ENCODE measurements at regions not wholly inside any gene's neighbourhood (a gene's known extent, or its start where the extent isn't known, plus 50 kb on each side); places are given as distances from the start of the nearest gene placed in this dataset.
A peak's percentile ranks its signal among the peaks of the same experiment; 100 is the strongest.

DNA sequence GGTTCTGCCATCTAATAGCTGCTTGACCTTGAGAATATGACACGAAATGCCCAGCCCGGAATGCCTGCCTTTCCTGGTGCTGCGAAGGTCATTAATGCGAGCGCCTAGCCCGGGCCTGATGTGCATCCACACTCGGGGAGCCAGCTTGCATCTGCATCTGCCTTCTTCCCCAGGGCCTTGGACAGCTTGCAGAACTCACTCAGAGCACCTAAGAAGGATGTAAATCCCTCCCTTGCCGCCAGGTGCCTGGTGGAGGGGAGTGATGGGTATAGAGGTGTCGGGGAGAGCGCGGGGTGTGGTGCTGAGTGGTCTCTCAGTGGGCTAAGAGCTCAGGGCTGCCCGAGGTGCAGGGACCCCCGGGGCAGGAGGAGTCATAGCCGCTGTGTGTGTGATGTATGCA lies 127.2 kb downstream of the MRPL36 start:
- Histone ChIP-seq H3K4me3 (no peak overlapping the region), H3K36me3 (ENCODE audit: low read depth) (no peaks in the 10 kb centered on the region), H3K9ac (no peak overlapping the region), H3K9me3 (ENCODE audit: low read depth) (no peaks in the 10 kb centered on the region), H3K27me3 (replicated peaks; ENCODE audit: insufficient read depth) (peaks cover 28% of the 10 kb centered on the region), H3K79me2 (ENCODE audit: insufficient read depth) (no peaks in the 10 kb centered on the region), H4K20me1 (ENCODE audit: insufficient read depth) (no peaks in the 10 kb centered on the region), H3K9me2 (ENCODE audit: insufficient read depth) (no peaks in the 10 kb centered on the region), H3F3A (ENCODE audit: insufficient read depth) (peaks cover 7% of the 10 kb centered on the region; the same call in 1 of the 2 replicates), H3K4me1 (ENCODE audit: insufficient read depth) (no peaks in the 10 kb centered on the region), H3K4me2 (ENCODE audit: unreplicated experiment) (no peak overlapping the region), H2AFZ (no peak overlapping the region), H3K27ac (no peak overlapping the region)
- TF ChIP-seq EZH2phosphoT487 (IDR thresholded peaks at IDR 0.05; ENCODE audit: insufficient read depth, low read depth) (no peak), EZH2 (IDR thresholded peaks at IDR 0.05; ENCODE audit: insufficient read depth, poor library complexity, severe bottlenecking) (no peak)
- DNase-seq: no peak
- in situ Hi-C loops (cut with MboI): no loop called here
- WGBS, 2 experiments (ENCODE audit: low coverage in 1 of 2, low lambda C conversion rate in 2 of 2, missing lambda C conversion rate in 2 of 2): 57 to 59% methylated on average over 14 of the region's 14 CpGs

DNA sequence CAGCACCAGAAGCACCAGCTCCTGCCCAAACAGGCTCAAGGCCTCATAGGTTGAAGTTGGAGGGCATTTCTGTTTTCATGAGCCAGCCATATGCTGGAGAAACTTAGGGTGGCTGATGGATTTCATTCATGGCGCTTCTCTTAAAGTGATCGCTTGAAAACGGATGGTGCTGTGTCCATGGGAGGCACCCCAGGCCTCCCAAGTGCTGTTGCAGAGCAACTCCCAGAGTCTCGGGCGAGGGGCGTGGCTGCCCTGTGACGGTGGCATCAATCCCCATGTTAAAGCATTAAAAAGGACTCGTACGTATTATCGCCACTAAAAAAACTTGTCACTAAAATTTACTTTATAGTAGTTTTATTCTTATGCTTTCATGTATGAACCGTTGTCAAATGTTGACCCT lies 128.3 kb downstream of the MRPL36 start:
- Histone ChIP-seq H2AFZ (no peak overlapping the region), H3K27ac (no peak overlapping the region), H4K20me1 (ENCODE audit: insufficient read depth) (no peaks in the 10 kb centered on the region), H3K36me3 (ENCODE audit: low read depth) (no peaks in the 10 kb centered on the region), H3K9me3 (ENCODE audit: low read depth) (no peaks in the 10 kb centered on the region), H3K4me1 (ENCODE audit: insufficient read depth) (no peaks in the 10 kb centered on the region), H3K27me3 (replicated peaks; ENCODE audit: insufficient read depth) (peaks cover 34% of the 10 kb centered on the region), H3K79me2 (ENCODE audit: insufficient read depth) (no peaks in the 10 kb centered on the region), H3F3A (ENCODE audit: insufficient read depth) (peaks cover 7% of the 10 kb centered on the region; the same call in 1 of the 2 replicates), H3K4me3 (no peak overlapping the region), H3K4me2 (ENCODE audit: unreplicated experiment) (no peak overlapping the region), H3K9me2 (ENCODE audit: insufficient read depth) (no peaks in the 10 kb centered on the region), H3K9ac (no peak overlapping the region)
- in situ Hi-C loops (cut with MboI): no loop called here
- DNase-seq: no peak
- TF ChIP-seq EZH2phosphoT487 (IDR thresholded peaks at IDR 0.05; ENCODE audit: insufficient read depth, low read depth): no peak
- no peak for TF ChIP-seq EZH2 (IDR thresholded peaks at IDR 0.05; ENCODE audit: insufficient read depth, poor library complexity, severe bottlenecking)
- 82 to 88% methylated on average over 11 of the region's 11 CpGs for WGBS, 2 experiments (ENCODE audit: low coverage in 1 of 2, low lambda C conversion rate in 2 of 2, missing lambda C conversion rate in 2 of 2)

DNA sequence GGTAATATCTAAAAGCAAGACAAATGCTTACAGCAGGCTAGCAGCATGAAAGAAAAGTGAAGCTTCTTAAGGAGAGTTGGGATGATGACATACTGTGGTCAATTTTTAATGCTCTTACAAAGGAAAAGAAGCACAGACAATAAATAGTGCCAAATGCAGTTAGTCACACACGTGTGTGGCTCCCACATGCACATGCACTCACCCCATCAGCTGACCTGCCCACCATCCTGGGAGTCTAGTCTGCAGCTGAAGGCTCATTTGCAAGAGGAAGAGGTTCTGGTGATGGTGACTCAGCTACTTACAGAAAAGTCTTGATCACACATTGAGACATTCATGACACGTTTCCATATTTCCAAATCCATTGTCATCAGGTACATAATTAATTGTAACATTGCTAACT lies 129.3 kb downstream of the MRPL36 start:
- Histone ChIP-seq H3K9me2 (ENCODE audit: insufficient read depth) (no peaks in the 10 kb centered on the region), H3K4me3 (no peak overlapping the region), H3K27ac (no peak overlapping the region), H4K20me1 (ENCODE audit: insufficient read depth) (no peaks in the 10 kb centered on the region), H2AFZ (no peak overlapping the region), H3K4me2 (ENCODE audit: unreplicated experiment) (no peak overlapping the region), H3K4me1 (ENCODE audit: insufficient read depth) (no peaks in the 10 kb centered on the region), H3F3A (ENCODE audit: insufficient read depth) (peaks cover 7% of the 10 kb centered on the region; the same call in 1 of the 2 replicates), H3K36me3 (ENCODE audit: low read depth) (no peaks in the 10 kb centered on the region), H3K79me2 (ENCODE audit: insufficient read depth) (no peaks in the 10 kb centered on the region), H3K9ac (no peak overlapping the region), H3K27me3 (replicated peaks; ENCODE audit: insufficient read depth) (peaks cover 41% of the 10 kb centered on the region), H3K9me3 (ENCODE audit: low read depth) (no peaks in the 10 kb centered on the region)
- no peak for TF ChIP-seq EZH2phosphoT487 (IDR thresholded peaks at IDR 0.05; ENCODE audit: insufficient read depth, low read depth)
- no peak for TF ChIP-seq EZH2 (IDR thresholded peaks at IDR 0.05; ENCODE audit: insufficient read depth, poor library complexity, severe bottlenecking)
- 6 to 18% methylated on average over 2 of the region's 2 CpGs for WGBS, 2 experiments (ENCODE audit: low coverage in 1 of 2, low lambda C conversion rate in 2 of 2, missing lambda C conversion rate in 2 of 2)
- in situ Hi-C loops (cut with MboI): no loop called here
- DNase-seq: peak; percentile 68

DNA sequence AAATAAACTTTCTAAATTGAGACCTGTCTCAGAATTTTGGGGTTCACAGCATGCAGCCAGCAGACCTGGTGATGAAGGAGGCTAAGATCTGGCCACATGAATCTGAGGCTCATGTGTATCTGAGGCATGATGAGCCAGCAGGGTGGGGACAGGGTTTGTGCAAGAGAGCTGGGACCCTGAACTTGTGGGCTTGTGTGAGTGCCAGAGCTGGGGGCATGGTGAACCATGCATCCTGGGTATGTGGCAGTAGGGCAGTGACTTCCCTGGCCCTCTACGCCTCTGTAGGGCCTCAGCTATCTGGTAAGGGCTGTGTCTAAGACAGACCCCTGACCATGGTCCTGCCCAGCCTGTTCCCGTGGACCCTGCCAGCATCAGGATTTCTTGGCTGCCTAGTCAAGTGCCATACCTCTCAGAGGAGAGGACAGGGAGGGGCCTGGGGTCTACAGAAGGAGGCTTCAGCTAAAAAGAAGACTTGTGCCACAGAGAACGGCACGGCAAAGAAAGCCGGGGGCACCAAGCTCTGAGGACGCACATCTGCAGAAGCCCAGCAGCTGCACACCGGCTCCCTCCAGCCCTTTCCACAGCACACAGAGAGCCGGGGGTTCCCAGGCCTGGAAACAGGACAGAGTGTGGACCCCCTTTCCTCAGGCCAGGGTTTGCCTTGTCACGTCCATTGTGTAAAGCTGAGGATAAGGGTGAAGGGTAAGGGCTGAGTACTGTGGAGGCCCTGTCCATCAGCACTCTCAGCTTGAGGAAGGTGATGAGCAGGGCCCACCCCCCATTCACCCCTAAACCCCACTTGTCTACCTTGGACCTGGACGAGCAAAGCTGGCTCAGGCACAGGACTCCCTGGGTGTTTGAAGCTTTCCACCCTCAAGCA lies 130.1 kb downstream of the MRPL36 start:
- no peak overlapping the region for H3K9ac ChIP-seq
- H3K4me2 ChIP-seq (ENCODE audit: unreplicated experiment): no peak overlapping the region
- no peak overlapping the region for H3K4me3 ChIP-seq
- no peak overlapping the region for H3K27ac ChIP-seq
- no peaks in the 10 kb centered on the region for H3K4me1 ChIP-seq (ENCODE audit: insufficient read depth)
- no peaks in the 10 kb centered on the region for H3K9me3 ChIP-seq (ENCODE audit: low read depth)
- peaks cover 47% of the 10 kb centered on the region for H3K27me3 ChIP-seq (replicated peaks; ENCODE audit: insufficient read depth)
- H3K36me3 ChIP-seq (ENCODE audit: low read depth): no peaks in the 10 kb centered on the region
- H3K79me2 ChIP-seq (ENCODE audit: insufficient read depth): no peaks in the 10 kb centered on the region
- no peak overlapping the region for H2AFZ ChIP-seq
- H3F3A ChIP-seq (ENCODE audit: insufficient read depth): peaks cover 7% of the 10 kb centered on the region; the same call in 1 of the 2 replicates
- in situ Hi-C loops (cut with MboI): no loop called here
- H4K20me1 ChIP-seq (ENCODE audit: insufficient read depth): no peaks in the 10 kb centered on the region
- WGBS, 2 experiments (ENCODE audit: low coverage in 1 of 2, low lambda C conversion rate in 2 of 2, missing lambda C conversion rate in 2 of 2): 74 to 83% methylated on average over 10 of the region's 10 CpGs
- H3K9me2 ChIP-seq (ENCODE audit: insufficient read depth): no peaks in the 10 kb centered on the region
- TF ChIP-seq EZH2 (IDR thresholded peaks at IDR 0.05; ENCODE audit: insufficient read depth, poor library complexity, severe bottlenecking) (no peak), EZH2phosphoT487 (IDR thresholded peaks at IDR 0.05; ENCODE audit: insufficient read depth, low read depth) (no peak)
- DNase-seq: no peak

Data from GM23248 (cell line).